ENCODE measurements at regions not wholly inside any gene's neighbourhood (a gene's known extent, or its start where the extent isn't known, plus 50 kb on each side); places are given as distances from the start of the nearest gene placed in this dataset.
A peak's percentile ranks its signal among the peaks of the same experiment; 100 is the strongest.

DNA sequence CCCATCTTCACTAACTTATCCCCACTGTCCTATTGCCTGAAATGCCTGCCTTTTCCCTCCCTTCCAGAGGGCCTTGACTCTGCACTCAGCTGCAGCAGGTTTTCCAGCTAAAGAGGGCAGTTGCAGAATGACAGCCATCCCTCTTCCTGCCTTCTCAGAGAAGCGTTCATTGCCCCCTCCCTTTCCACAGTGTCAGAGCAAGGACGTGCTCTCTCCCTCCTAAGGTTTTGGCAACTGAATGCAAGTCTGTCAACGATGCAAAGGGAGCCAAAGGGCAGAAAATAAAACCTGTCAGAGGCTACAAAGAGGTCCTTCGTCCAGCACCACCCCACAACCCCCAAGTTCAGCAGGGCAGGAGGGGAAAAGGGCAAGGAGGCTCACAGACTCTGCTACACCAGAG lies 230.1 kb upstream of the THBS1 start:
- TF ChIP-seq, protein P1, sequence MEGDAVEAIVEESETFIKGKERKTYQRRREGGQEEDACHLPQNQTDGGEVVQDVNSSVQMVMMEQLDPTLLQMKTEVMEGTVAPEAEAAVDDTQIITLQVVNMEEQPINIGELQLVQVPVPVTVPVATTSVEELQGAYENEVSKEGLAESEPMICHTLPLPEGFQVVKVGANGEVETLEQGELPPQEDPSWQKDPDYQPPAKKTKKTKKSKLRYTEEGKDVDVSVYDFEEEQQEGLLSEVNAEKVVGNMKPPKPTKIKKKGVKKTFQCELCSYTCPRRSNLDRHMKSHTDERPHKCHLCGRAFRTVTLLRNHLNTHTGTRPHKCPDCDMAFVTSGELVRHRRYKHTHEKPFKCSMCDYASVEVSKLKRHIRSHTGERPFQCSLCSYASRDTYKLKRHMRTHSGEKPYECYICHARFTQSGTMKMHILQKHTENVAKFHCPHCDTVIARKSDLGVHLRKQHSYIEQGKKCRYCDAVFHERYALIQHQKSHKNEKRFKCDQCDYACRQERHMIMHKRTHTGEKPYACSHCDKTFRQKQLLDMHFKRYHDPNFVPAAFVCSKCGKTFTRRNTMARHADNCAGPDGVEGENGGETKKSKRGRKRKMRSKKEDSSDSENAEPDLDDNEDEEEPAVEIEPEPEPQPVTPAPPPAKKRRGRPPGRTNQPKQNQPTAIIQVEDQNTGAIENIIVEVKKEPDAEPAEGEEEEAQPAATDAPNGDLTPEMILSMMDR (IDR thresholded peaks at IDR 0.05), result no peak
- intact Hi-C loops (cut with DNase I; ENCODE audit: low total_unique reads), result no loop called here
- no peak for DNase-seq
- H3K27ac ChIP-seq, result no peak overlapping the region
- no peaks in the 10 kb centered on the region for H3K9me3 ChIP-seq
- no peaks in the 10 kb centered on the region for H3K27me3 ChIP-seq
- peaks cover 0 to 12% (median 0%) of the 10 kb centered on the region in 4 donors for H3K4me1 ChIP-seq
- H3K4me3 ChIP-seq, result no peak overlapping the region
- H3K36me3 ChIP-seq, result no peaks in the 10 kb centered on the region

DNA sequence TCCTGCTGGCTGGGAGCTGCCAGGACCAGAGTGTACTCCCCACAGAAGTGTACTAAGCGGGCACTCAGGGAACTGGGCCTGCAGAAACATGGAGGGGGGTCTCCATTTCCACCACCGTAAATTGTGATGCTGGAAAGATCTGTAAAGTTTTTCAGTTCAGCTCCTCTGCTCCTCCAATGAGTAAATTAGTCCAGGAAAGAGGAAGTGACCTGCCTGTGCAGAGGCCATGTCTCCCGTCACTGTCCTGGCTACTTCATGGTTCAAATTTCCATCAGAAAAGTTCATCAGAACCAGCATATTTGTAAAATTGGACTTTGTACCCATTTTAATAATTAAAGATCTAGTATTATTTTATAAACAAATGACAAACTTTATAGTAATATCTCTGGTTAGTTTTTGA lies 226.7 kb upstream of the THBS1 start:
- no peak overlapping the region for H3K27ac ChIP-seq
- H3K9me3 ChIP-seq, result no peaks in the 10 kb centered on the region
- H3K27me3 ChIP-seq, result no peaks in the 10 kb centered on the region
- H3K4me3 ChIP-seq, result no peak overlapping the region
- TF ChIP-seq, protein P1 (IDR thresholded peaks at IDR 0.05), result no peak
- peaks cover 5 to 38% (median 18%) of the 10 kb centered on the region in 4 donors for H3K4me1 ChIP-seq
- DNase-seq, result no peak
- no peaks in the 10 kb centered on the region for H3K36me3 ChIP-seq
- intact Hi-C loops (cut with DNase I; ENCODE audit: low total_unique reads), result no loop called here

DNA sequence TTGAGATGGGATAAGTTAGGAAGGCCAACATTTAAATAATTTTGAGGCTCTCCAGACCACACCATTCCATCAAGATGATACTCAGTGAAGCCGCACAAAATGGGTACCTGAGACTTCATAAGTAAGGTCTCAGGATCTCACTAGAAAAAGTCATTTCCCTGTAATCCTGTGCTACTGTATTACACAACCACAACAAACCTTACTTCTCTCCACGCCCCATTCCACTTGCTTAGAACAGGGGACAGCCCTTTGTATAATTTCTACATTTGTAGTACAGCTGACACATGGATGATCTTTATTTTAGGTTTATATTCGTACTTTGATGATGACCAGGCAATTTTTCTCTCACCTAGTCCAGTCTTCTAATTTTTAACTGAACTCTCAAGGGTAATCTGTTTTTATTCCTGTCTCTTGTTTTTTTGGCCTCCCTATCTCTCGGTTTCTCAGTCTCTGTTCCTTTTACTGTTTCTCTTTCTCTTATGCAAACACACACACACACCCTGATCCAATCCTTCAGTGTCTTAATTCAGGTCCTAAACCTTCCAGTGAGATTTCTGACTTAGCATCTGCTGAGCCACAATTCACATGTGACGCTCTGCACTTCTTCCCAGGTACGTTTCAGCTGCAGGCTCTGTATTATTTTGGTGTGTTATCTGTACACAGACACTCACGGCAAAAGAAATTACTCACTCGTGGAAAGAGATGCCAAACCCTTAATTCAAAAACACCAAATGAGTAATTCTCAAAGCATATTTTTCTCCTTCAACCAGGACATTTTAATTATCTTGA lies 223.2 kb upstream of the THBS1 start:
- H3K4me1 ChIP-seq, result peaks cover 5 to 63% (median 28%) of the 10 kb centered on the region in 4 donors
- H3K9me3 ChIP-seq, result no peaks in the 10 kb centered on the region
- H3K27ac ChIP-seq, result peak overlapping the region; percentile 55 to 68
- H3K27me3 ChIP-seq, result no peaks in the 10 kb centered on the region
- intact Hi-C loops (cut with DNase I; ENCODE audit: low total_unique reads), result no loop called here
- no peak for DNase-seq
- no peaks in the 10 kb centered on the region for H3K36me3 ChIP-seq
- TF ChIP-seq, protein P1 (IDR thresholded peaks at IDR 0.05), result no peak
- no peak overlapping the region for H3K4me3 ChIP-seq

DNA sequence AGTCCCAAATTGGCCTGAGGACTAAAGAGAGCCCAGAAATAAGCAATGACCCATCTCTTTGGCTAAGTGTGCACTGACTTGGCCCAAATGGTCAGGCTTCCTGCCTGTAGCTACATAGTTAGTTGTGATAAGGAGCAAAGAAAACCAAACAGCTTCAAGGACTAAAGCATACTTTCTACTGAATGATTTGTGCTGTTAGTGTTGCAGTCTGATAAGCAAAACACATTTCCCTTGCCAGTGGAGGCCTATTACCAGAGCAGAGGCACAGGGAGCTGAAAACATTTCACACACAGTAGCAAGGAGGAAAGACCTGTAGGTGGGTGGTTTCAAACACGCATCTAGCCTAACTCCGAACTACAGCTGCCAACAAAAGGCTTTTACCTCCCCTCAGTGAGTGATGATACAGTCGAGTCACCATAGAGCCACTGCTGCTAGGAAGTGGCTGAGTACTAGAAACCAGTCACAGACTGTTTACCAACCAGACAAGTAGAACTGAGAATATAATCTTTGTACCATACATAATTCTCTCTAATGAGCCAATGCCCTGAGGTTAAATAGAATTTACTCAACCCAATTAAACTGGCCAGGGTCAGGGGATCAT lies 222.3 kb upstream of the THBS1 start:
- Histone ChIP-seq H3K36me3 (no peaks in the 10 kb centered on the region), H3K4me3 (no peak overlapping the region), H3K4me1 (peaks cover 5 to 65% (median 28%) of the 10 kb centered on the region in 4 donors), H3K27me3 (no peaks in the 10 kb centered on the region), H3K27ac (peak overlapping the region; percentile 55 to 68), H3K9me3 (no peaks in the 10 kb centered on the region)
- intact Hi-C loops (cut with DNase I; ENCODE audit: low total_unique reads), result no loop called here
- DNase-seq, result peak; percentile 73 to 80
- TF ChIP-seq, protein P1 (IDR thresholded peaks at IDR 0.05), result no peak

DNA sequence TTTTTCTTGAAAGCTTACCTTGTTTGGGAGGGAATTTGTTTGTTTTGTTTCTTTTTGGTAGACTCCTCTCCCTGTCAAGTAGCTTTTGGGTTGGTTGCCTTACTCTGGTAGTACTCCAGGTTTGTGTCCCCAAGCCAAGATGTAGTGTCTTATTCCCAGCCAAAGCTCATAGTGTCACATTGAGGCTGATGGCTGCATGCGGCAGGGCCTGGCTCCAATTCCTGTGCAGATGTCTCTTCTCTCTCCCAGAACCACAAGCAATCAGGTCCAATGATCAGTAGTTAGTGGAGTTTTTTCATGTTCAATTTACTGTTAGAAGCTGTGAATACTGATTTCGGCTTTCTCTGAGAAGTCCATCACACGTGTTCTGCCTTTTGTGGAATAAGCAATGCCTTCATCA lies 221.1 kb upstream of the THBS1 start:
- TF ChIP-seq, protein P1 (IDR thresholded peaks at IDR 0.05), result no peak
- intact Hi-C loops (cut with DNase I; ENCODE audit: low total_unique reads), result no loop called here
- no peak for DNase-seq

More for the DNA sequence above, 221.1 kb upstream of the THBS1 start:
- H3K36me3 ChIP-seq, result no peaks in the 10 kb centered on the region
- no peak overlapping the region for H3K4me3 ChIP-seq
- H3K4me1 ChIP-seq, result peaks cover 5 to 70% (median 28%) of the 10 kb centered on the region in 4 donors
- H3K27me3 ChIP-seq, result no peaks in the 10 kb centered on the region
- H3K9me3 ChIP-seq, result no peaks in the 10 kb centered on the region
- H3K27ac ChIP-seq, result peak overlapping the region; percentile 55 to 68
